Liver (tissue), 3 donors: ENCODE measurements at regions not wholly inside any gene's neighbourhood (a gene's known extent, or its start where the extent isn't known, plus 50 kb on each side); places are given as distances from the start of the nearest gene placed in this dataset.

Experiments
- CTCF ChIP-seq: fragments of 150-350 bp; IDR thresholded peaks from 2 replicates; pipeline ENCODE4 v1.5.1; 2017; ENCODE audit warnings: improper control_type of control experiment, low read depth, low read length; ENCODE audit not compliant: missing input control
- FOXA1 ChIP-seq: IDR thresholded peaks from 2 replicates; pipeline ENCODE4 v1.6.1; 2016; ENCODE audit warnings: antibody characterized with exemption
- JUND ChIP-seq, 2 donors: IDR thresholded peaks; 2 replicates each; pipeline ENCODE4 v1.6.1; 2016; ENCODE audit warnings: antibody characterized with exemption in 2 of 2
- REST ChIP-seq: IDR thresholded peaks from 2 replicates; pipeline ENCODE4 v1.6.1; 2016; ENCODE audit warnings: antibody characterized with exemption, mild to moderate bottlenecking
- SP1 ChIP-seq: IDR thresholded peaks from 2 replicates; pipeline ENCODE4 v1.6.1; 2018; ENCODE audit warnings: antibody characterized with exemption, mild to moderate bottlenecking
- TAF1 ChIP-seq: conservative IDR thresholded peaks from 2 replicates; pipeline ENCODE4 v1.6.1; 2016; ENCODE audit warnings: antibody characterized with exemption, mild to moderate bottlenecking
- YY1 ChIP-seq: IDR thresholded peaks from 2 replicates; pipeline ENCODE4 v1.6.1; 2016; ENCODE audit warnings: antibody characterized with exemption, mild to moderate bottlenecking
- donor health status: healthy.
- donor health status: healthy.

GRCh38 chr21:43266534-43266933 lies 97.7 kb downstream of the CRYAA start:
- TF ChIP-seq SP1 (peak; percentile 22), REST (no peak), CTCF (no peak), JUND (IDR thresholded peaks at IDR 0.05) (no peak), TAF1 (no peak), YY1 (no peak), FOXA1 (no peak)
